GM18519 (cell line): ENCODE measurements at regions not wholly inside any gene's neighbourhood (a gene's known extent, or its start where the extent isn't known, plus 50 kb on each side); places are given as distances from the start of the nearest gene placed in this dataset.

Experiments used
- ATAC-seq: cut with Tn5 transposase; IDR thresholded peaks from one replicate; pipeline ENCODE4 v1.9.1; 2021; ENCODE audit warnings: mild to moderate bottlenecking, moderate library complexity; ENCODE audit not compliant: unreplicated experiment, low FRiP score

GRCh38 chr12:116400636-116401372 is 123.3 kb upstream of the MED13L start:
- ATAC-seq: no peak

GRCh38 chr12:116401565-116401964 is 124.1 kb upstream of the MED13L start:
- no peak for ATAC-seq

- ATAC-seq: no peak
Observed at GRCh38 chr12:116402163-116402939, 124.9 kb upstream of the MED13L start.

GRCh38 chr12:116403546-116403945 is 126.1 kb upstream of the MED13L start:
- no peak for ATAC-seq

- no peak for ATAC-seq
Observed at GRCh38 chr12:116404247-116404646, 126.8 kb upstream of the MED13L start.

GRCh38 chr12:116404913-116405611 is 127.6 kb upstream of the MED13L start:
- ATAC-seq: no peak

GRCh38 chr12:116406529-116406928 is 129.0 kb upstream of the MED13L start:
- no peak for ATAC-seq

GRCh38 chr12:116408489-116409250 is 131.2 kb upstream of the MED13L start:
- ATAC-seq: no peak

- no peak for ATAC-seq
Observed at GRCh38 chr12:116411977-116412376, 134.5 kb upstream of the MED13L start.

GRCh38 chr12:116414891-116415290 is 137.4 kb upstream of the MED13L start:
- no peak for ATAC-seq

- ATAC-seq: no peak
Observed at GRCh38 chr12:116415408-116416108, 138.1 kb upstream of the MED13L start.

GRCh38 chr12:116416166-116416565 is 138.7 kb upstream of the MED13L start:
- no peak for ATAC-seq

- ATAC-seq: no peak
Observed at GRCh38 chr12:116418551-116418950, 140.6 kb upstream of the MAP1LC3B2 start.

- no peak for ATAC-seq
Observed at GRCh38 chr12:116420227-116420880, 138.8 kb upstream of the MAP1LC3B2 start.

GRCh38 chr12:116421785-116422538 is 137.2 kb upstream of the MAP1LC3B2 start:
- no peak for ATAC-seq

- ATAC-seq: no peak
Observed at GRCh38 chr12:116423094-116423493, 136.1 kb upstream of the MAP1LC3B2 start.

- ATAC-seq: no peak
Observed at GRCh38 chr12:116425256-116426193, 133.7 kb upstream of the MAP1LC3B2 start.
